ENCODE measurements at regions not wholly inside any gene's neighbourhood (a gene's known extent, or its start where the extent isn't known, plus 50 kb on each side); places are given as distances from the start of the nearest gene placed in this dataset.

GRCh38 chr5:98108497-98108896 lies 665.0 kb upstream of the RGMB start:
- ChIA-PET POLR2A (no interaction called here), CTCF (no interaction called here)
- TF ChIP-seq PKNOX1 (IDR thresholded peaks at IDR 0.05) = no peak
- no peak for TF ChIP-seq FOXA1 (IDR thresholded peaks at IDR 0.05)
- no peak for TF ChIP-seq FOXM1 (IDR thresholded peaks at IDR 0.05; ENCODE audit: borderline replicate concordance)
- TF ChIP-seq SP1 (IDR thresholded peaks at IDR 0.05) = no peak
- TF ChIP-seq BHLHE40 (IDR thresholded peaks at IDR 0.05; ENCODE audit: borderline replicate concordance) = no peak
- no peak for TF ChIP-seq CTBP1 (IDR thresholded peaks at IDR 0.05; ENCODE audit: borderline replicate concordance)
- no peak for TF ChIP-seq ARNT (IDR thresholded peaks at IDR 0.05)
- TF ChIP-seq ELF4 (IDR thresholded peaks at IDR 0.05) = no peak
- TF ChIP-seq TARDBP (IDR thresholded peaks at IDR 0.05) = no peak
- TF ChIP-seq NFRKB (IDR thresholded peaks at IDR 0.05) = no peak
- no peak for TF ChIP-seq L3MBTL2 (conservative IDR thresholded peaks at IDR 0.05)
- TF ChIP-seq FOXK2 (IDR thresholded peaks at IDR 0.05) = no peak
- no peak for TF ChIP-seq LEF1 (IDR thresholded peaks at IDR 0.05; ENCODE audit: borderline replicate concordance)
- TF ChIP-seq ZNF384 (IDR thresholded peaks at IDR 0.05) = no peak
- no peak for TF ChIP-seq HDGF (IDR thresholded peaks at IDR 0.05; ENCODE audit: borderline replicate concordance)
- DNase-seq (ENCODE audit: extremely low spot score) = no peak

- TF ChIP-seq NFRKB (IDR thresholded peaks at IDR 0.05) = no peak
- no peak for TF ChIP-seq TARDBP (IDR thresholded peaks at IDR 0.05)
- TF ChIP-seq CTBP1 (IDR thresholded peaks at IDR 0.05; ENCODE audit: borderline replicate concordance) = no peak
- TF ChIP-seq FOXK2 (IDR thresholded peaks at IDR 0.05) = no peak
- TF ChIP-seq SP1 (IDR thresholded peaks at IDR 0.05) = no peak
- no peak for TF ChIP-seq LEF1 (IDR thresholded peaks at IDR 0.05; ENCODE audit: borderline replicate concordance)
- no peak for TF ChIP-seq HDGF (IDR thresholded peaks at IDR 0.05; ENCODE audit: borderline replicate concordance)
- no peak for TF ChIP-seq ELF4 (IDR thresholded peaks at IDR 0.05)
- CTCF ChIA-PET = no interaction called here
- POLR2A ChIA-PET = no interaction called here
- DNase-seq (ENCODE audit: extremely low spot score) = no peak
These were observed 663.9 kb upstream of the RGMB start for GRCh38 chr5:98109561-98110006.

- DNase-seq (ENCODE audit: extremely low spot score) = no peak
- ChIA-PET POLR2A (no interaction called here), CTCF (no interaction called here)
- TF ChIP-seq LEF1 (IDR thresholded peaks at IDR 0.05; ENCODE audit: borderline replicate concordance) = no peak
- TF ChIP-seq L3MBTL2 (conservative IDR thresholded peaks at IDR 0.05) = no peak
- no peak for TF ChIP-seq SP1 (IDR thresholded peaks at IDR 0.05)
- TF ChIP-seq TARDBP (IDR thresholded peaks at IDR 0.05) = no peak
- TF ChIP-seq BHLHE40 (IDR thresholded peaks at IDR 0.05; ENCODE audit: borderline replicate concordance) = no peak
- TF ChIP-seq ELF4 (IDR thresholded peaks at IDR 0.05) = no peak
- TF ChIP-seq ZNF384 (IDR thresholded peaks at IDR 0.05) = no peak
- no peak for TF ChIP-seq ARNT (IDR thresholded peaks at IDR 0.05)
These were observed 663.2 kb upstream of the RGMB start for GRCh38 chr5:98110282-98110691.

GRCh38 chr5:98110791-98111190 lies 662.7 kb upstream of the RGMB start:
- CTCF ChIA-PET = interaction anchor here (0.6 kb wide), 1 partner anchor 37 kb away, joined by 3 read pairs; no protein-coding TSS in a partner anchor
- POLR2A ChIA-PET = no interaction called here
- TF ChIP-seq ELF4 (IDR thresholded peaks at IDR 0.05) (no peak), BHLHE40 (IDR thresholded peaks at IDR 0.05; ENCODE audit: borderline replicate concordance) (no peak), LEF1 (IDR thresholded peaks at IDR 0.05; ENCODE audit: borderline replicate concordance) (no peak), SP1 (IDR thresholded peaks at IDR 0.05) (no peak), FOXM1 (IDR thresholded peaks at IDR 0.05; ENCODE audit: borderline replicate concordance) (no peak), FOXK2 (IDR thresholded peaks at IDR 0.05) (no peak), ZNF384 (IDR thresholded peaks at IDR 0.05) (no peak), NFRKB (IDR thresholded peaks at IDR 0.05) (no peak), ARNT (IDR thresholded peaks at IDR 0.05) (no peak), TARDBP (IDR thresholded peaks at IDR 0.05) (no peak), HDGF (IDR thresholded peaks at IDR 0.05; ENCODE audit: borderline replicate concordance) (no peak), FOXA1 (IDR thresholded peaks at IDR 0.05) (no peak), CTBP1 (IDR thresholded peaks at IDR 0.05; ENCODE audit: borderline replicate concordance) (no peak), L3MBTL2 (conservative IDR thresholded peaks at IDR 0.05) (no peak), SUZ12 (IDR thresholded peaks at IDR 0.05) (no peak), PKNOX1 (IDR thresholded peaks at IDR 0.05) (no peak)
- DNase-seq (ENCODE audit: extremely low spot score) = no peak

- peak; percentile 10 for DNase-seq (ENCODE audit: extremely low spot score)
- ChIA-PET CTCF (no interaction called here), POLR2A (no interaction called here)
- TF ChIP-seq LEF1 (IDR thresholded peaks at IDR 0.05; ENCODE audit: borderline replicate concordance) (no peak), L3MBTL2 (conservative IDR thresholded peaks at IDR 0.05) (no peak), BHLHE40 (IDR thresholded peaks at IDR 0.05; ENCODE audit: borderline replicate concordance) (no peak), CTBP1 (IDR thresholded peaks at IDR 0.05; ENCODE audit: borderline replicate concordance) (no peak), HDGF (IDR thresholded peaks at IDR 0.05; ENCODE audit: borderline replicate concordance) (no peak), FOXK2 (IDR thresholded peaks at IDR 0.05) (no peak), SP1 (IDR thresholded peaks at IDR 0.05) (no peak), FOXA1 (IDR thresholded peaks at IDR 0.05) (no peak), FOXM1 (IDR thresholded peaks at IDR 0.05; ENCODE audit: borderline replicate concordance) (no peak), ELF4 (IDR thresholded peaks at IDR 0.05) (no peak), TARDBP (IDR thresholded peaks at IDR 0.05) (no peak), ZNF384 (IDR thresholded peaks at IDR 0.05) (no peak), SUZ12 (IDR thresholded peaks at IDR 0.05) (no peak), PKNOX1 (IDR thresholded peaks at IDR 0.05) (no peak), ARNT (IDR thresholded peaks at IDR 0.05) (no peak), NFRKB (IDR thresholded peaks at IDR 0.05) (no peak)
These were observed 661.8 kb upstream of the RGMB start for GRCh38 chr5:98111686-98112085.
